Urinary bladder (tissue), 3 donors: ENCODE measurements at regions not wholly inside any gene's neighbourhood (a gene's known extent, or its start where the extent isn't known, plus 50 kb on each side); places are given as distances from the start of the nearest gene placed in this dataset.

ENCODE experiments used
- DNase-seq: peaks from one replicate; pipeline ENCODE4 v3.0.0-alpha.2; 2015; ENCODE audit errors: extremely low spot score
- H3K27ac ChIP-seq: one replicate; pipeline ENCODE4 v1.5.1; 2013; ENCODE audit warnings: low read depth, mild to moderate bottlenecking, moderate library complexity
- H3K36me3 ChIP-seq: one replicate; pipeline ENCODE4 v1.6.1; 2013; ENCODE audit warnings: mild to moderate bottlenecking, moderate library complexity; ENCODE audit not compliant: insufficient read depth
- H3K4me1 ChIP-seq: one replicate; pipeline ENCODE4 v1.6.1; 2013; ENCODE audit warnings: mild to moderate bottlenecking, moderate library complexity; ENCODE audit not compliant: insufficient read depth
- H3K4me3 ChIP-seq: one replicate; pipeline ENCODE4 v1.5.1; 2013; ENCODE audit warnings: low read depth, low read length
- WGBS: extraction: QIAGEN DNeasy Blood & Tissue Kit; methylation state at CpG from one replicate; pipeline ENCODE4 v1.1.7; 2013; 5-methylcytosine and 5-hydroxymethylcytosine counted together
- donor health status: healthy with polysubstance abuse.
- donor health status: healthy.

DNA sequence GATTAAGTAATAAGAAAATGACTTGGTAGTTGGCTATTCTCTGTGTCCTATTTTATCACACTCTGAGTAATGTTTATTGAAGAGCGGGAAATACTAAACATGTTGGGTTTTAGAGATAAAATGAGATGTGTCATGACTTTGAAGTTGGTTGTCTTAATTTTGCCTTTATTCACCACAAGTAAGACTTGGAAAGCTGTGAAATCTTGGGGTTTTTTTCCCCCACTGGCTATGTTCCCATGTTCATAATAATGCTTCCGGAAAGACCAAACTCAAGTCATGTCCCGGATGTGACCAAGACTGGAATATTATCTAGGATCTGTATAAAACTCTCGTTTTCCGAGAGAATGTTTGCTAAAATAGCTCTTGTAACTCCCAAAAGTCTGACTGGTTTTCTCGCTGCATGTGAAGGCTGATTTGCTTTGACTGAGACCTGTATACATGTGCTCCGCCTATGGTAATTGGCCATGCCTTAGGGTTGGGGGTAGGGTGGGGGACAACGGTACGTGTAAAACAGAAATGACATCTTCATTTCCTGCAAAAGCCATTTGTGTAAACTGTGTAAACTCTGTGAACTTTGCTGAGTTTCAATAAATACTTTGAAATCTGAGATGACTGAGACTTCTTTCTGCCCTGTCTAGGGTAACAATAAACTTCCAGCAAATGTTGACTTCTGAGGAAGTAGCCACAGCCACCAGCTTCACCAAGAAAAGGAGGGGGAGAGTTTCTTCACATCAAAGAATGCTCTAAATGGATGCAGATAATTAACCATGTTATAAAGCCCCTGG lies 169.6 kb downstream of the ZNF365 start:
- Histone ChIP-seq H3K27ac (no peak overlapping the region), H3K4me1 (no peaks in the 10 kb centered on the region), H3K36me3 (no peaks in the 10 kb centered on the region), H3K4me3 (no peak overlapping the region)
- DNase-seq, result no peak
- whole genome bisulfite sequencing, result 45% methylated on average over 9 of the region's 9 CpGs

DNA sequence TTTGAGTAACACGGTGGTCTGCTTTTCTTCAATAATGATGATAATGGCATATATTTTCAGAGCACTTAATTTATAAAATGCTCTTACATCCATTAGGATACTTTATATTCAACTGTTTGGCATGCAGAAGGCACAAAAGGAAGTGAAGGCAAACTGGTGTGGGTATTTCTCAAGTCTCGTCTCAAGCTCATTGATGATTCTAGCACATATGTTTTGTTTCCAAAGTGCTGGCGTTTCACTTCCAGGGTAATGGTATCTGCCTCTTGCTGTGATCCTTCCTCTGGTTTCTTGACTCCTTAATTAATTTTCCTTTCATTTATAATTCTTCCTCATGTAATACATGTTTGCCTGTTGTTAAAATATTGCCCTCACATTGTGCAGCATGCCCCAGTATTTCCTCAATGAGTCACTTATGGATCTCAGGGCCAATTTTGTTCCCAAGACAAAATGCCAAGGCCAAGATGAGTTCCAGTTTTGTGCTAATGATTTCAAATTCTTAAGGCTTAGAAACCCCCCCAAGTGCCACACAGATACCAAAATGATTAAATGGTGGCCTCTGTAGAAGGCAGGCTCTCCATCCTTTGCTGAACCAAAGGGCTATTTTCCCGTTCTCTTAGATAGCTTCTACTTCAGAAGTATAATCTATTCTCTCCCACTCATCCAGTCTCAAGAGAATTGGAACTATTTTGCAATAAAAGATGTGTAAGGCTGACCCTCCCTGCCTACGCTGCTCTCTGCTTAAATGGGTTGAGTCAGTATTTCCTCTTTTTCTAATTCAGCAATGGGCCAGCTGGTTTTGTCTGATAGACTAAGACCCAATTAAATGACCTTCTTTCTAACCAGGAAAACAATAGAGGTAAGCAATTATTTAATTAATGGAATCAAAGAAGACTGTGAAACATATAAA lies 171.2 kb downstream of the ZNF365 start:
- H3K4me3 ChIP-seq, result no peak overlapping the region
- no peak overlapping the region for H3K27ac ChIP-seq
- H3K4me1 ChIP-seq, result no peaks in the 10 kb centered on the region
- 76% methylated on average over 5 of the region's 5 CpGs for WGBS
- DNase-seq, result no peak
- no peaks in the 10 kb centered on the region for H3K36me3 ChIP-seq

DNA sequence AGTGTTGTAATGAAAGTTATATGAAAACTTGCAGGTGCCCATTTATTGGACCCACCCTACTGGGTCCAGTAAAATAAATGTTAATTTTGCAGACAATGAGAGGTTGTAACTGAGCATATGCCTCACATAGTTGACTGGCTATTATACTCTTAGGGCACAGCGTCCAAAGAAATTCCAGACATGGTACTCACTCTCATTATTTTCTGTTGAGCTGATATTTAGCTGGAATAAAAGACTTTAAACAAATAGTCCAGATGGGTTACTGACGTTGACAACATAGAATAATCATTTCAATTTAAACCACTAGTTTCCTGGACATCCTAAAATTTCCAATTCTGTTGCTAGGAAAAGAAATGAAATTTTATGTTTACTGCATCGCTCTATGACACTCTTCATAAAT lies 174.5 kb downstream of the ZNF365 start:
- no peaks in the 10 kb centered on the region for H3K36me3 ChIP-seq
- DNase-seq, result no peak
- H3K27ac ChIP-seq, result no peak overlapping the region
- WGBS, result 78% methylated on average over 3 of the region's 3 CpGs
- no peaks in the 10 kb centered on the region for H3K4me1 ChIP-seq
- H3K4me3 ChIP-seq, result no peak overlapping the region

- H3K27ac ChIP-seq, result no peak overlapping the region
- WGBS, result 64% methylated on average over 1 of the region's 1 CpG
- H3K4me1 ChIP-seq, result no peaks in the 10 kb centered on the region
- DNase-seq, result no peak
- no peak overlapping the region for H3K4me3 ChIP-seq
- H3K36me3 ChIP-seq, result no peaks in the 10 kb centered on the region
These were observed 176.0 kb downstream of the ZNF365 start for GRCh38 chr10:62550173-62550572.

- H3K4me3 ChIP-seq, result no peak overlapping the region
- 69% methylated on average over 7 of the region's 7 CpGs for WGBS
- DNase-seq, result no peak
These were observed 180.5 kb downstream of the ZNF365 start for GRCh38 chr10:62554632-62555199.

GRCh38 chr10:62559481-62560200 lies 185.5 kb downstream of the ZNF365 start:
- DNase-seq, result no peak
- 90% methylated on average over 5 of the region's 5 CpGs for WGBS

More at GRCh38 chr10:62554632-62555199, 180.5 kb downstream of the ZNF365 start:
- no peaks in the 10 kb centered on the region for H3K36me3 ChIP-seq
- H3K4me1 ChIP-seq, result no peaks in the 10 kb centered on the region
- no peak overlapping the region for H3K27ac ChIP-seq

GRCh38 chr10:62560201-62560819 lies 186.1 kb downstream of the ZNF365 start:
- no peaks in the 10 kb centered on the region for H3K4me1 ChIP-seq
- no peaks in the 10 kb centered on the region for H3K36me3 ChIP-seq
- 63% methylated on average over 4 of the region's 4 CpGs for WGBS
- no peak overlapping the region for H3K27ac ChIP-seq
- H3K4me3 ChIP-seq, result no peak overlapping the region
- no peak for DNase-seq

More at GRCh38 chr10:62559481-62560200, 185.5 kb downstream of the ZNF365 start:
- no peak overlapping the region for H3K27ac ChIP-seq
- no peaks in the 10 kb centered on the region for H3K4me1 ChIP-seq
- no peaks in the 10 kb centered on the region for H3K36me3 ChIP-seq
- no peak overlapping the region for H3K4me3 ChIP-seq

DNA sequence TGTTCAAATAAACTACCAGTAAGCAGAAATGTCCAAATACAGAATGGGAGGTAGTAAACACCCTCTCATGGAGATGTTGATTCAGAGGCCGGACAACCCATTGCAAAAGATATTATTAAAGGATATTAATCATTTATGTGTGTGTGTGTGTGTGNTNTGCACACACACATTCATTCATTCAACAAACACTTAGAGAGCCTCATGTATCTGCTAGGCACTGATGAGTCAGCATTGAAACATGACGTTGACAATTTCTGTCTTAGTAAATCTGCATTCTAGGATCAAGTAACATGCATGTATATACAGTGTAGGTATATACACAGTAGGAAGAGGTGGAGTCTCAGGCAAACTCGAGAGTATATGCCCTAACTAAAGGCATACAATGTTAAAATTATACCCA lies 187.0 kb downstream of the ZNF365 start:
- WGBS, result 69% methylated on average over 3 of the region's 3 CpGs
- Histone ChIP-seq H3K27ac (no peak overlapping the region), H3K4me1 (no peaks in the 10 kb centered on the region), H3K36me3 (no peaks in the 10 kb centered on the region), H3K4me3 (no peak overlapping the region)
- no peak for DNase-seq

DNA sequence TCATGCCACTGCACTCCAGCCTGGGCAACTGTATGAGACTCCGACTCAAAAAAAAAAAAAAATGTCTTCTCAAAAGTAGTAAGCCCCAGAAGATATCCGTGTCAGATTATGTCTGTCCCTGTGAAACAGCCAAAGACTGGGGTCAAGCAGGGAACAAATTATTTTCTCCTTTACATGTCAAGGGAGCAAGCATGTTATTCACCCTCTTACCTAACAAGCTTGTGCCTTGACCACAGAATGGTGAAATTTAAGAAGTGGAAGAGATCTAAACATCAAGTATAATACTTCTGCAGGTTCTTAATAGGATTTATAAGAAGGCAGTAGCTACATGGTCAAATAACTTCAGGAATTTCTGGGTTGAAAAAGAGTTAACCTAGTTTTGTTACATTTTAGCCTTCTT lies 187.9 kb downstream of the ZNF365 start:
- H3K4me1 ChIP-seq, result no peaks in the 10 kb centered on the region
- DNase-seq, result no peak
- H3K36me3 ChIP-seq, result no peaks in the 10 kb centered on the region
- no peak overlapping the region for H3K4me3 ChIP-seq
- 95% methylated on average over 2 of the region's 2 CpGs for WGBS
- H3K27ac ChIP-seq, result no peak overlapping the region

- Histone ChIP-seq H3K27ac (no peak overlapping the region), H3K36me3 (no peaks in the 10 kb centered on the region), H3K4me3 (no peak overlapping the region), H3K4me1 (no peaks in the 10 kb centered on the region)
- no peak for DNase-seq
These were observed 188.6 kb downstream of the ZNF365 start for GRCh38 chr10:62562795-62563194.

DNA sequence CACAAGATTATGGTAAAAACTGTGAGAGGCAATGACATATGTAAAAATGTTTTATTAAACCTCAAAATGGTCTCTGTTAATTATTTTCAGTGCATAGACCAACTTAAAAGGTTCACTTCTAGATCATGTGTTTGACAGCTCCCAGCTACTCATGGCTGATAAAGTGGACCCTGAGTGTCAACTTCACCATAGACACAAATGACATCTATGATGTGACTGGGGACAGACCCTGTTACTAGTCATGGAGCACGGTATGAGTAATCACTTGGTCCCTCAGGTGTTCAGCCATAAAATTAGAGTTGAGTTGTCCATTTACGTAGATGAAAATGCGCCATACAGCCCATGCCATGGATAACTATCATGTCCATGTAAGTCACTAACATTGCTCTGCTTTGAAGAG lies 199.8 kb downstream of the ZNF365 start:
- Histone ChIP-seq H3K36me3 (no peaks in the 10 kb centered on the region), H3K4me3 (no peak overlapping the region), H3K4me1 (no peaks in the 10 kb centered on the region), H3K27ac (no peak overlapping the region)
- WGBS, result 95% methylated on average over 3 of the region's 3 CpGs
- DNase-seq, result no peak

- Histone ChIP-seq H3K4me3 (no peak overlapping the region), H3K27ac (no peak overlapping the region), H3K36me3 (no peaks in the 10 kb centered on the region), H3K4me1 (no peaks in the 10 kb centered on the region)
- 95% methylated on average over 4 of the region's 4 CpGs for WGBS
- no peak for DNase-seq
These were observed 202.9 kb downstream of the ZNF365 start for GRCh38 chr10:62577076-62577475.

GRCh38 chr10:62577666-62578291 lies 203.6 kb downstream of the ZNF365 start:
- H3K4me3 ChIP-seq, result no peak overlapping the region
- no peak for DNase-seq
- no peaks in the 10 kb centered on the region for H3K36me3 ChIP-seq
- no peak overlapping the region for H3K27ac ChIP-seq
- H3K4me1 ChIP-seq, result no peaks in the 10 kb centered on the region
- 47% methylated on average over 2 of the region's 2 CpGs for WGBS
